Neural crest cell (in vitro differentiated cells): ENCODE measurements at regions not wholly inside any gene's neighbourhood (a gene's known extent, or its start where the extent isn't known, plus 50 kb on each side); places are given as distances from the start of the nearest gene placed in this dataset.

Source experiments
- DNase-seq: peaks from one replicate; pipeline ENCODE4 v3.0.0; 2021; ENCODE audit warnings: low read depth, mixed read lengths, low spot score
- H3K27ac Mint-ChIP-seq: one replicate; pipeline ENCODE4 v1.8.0; 2021; ENCODE audit warnings: mild to moderate bottlenecking, mixed read lengths; ENCODE audit not compliant: unreplicated experiment
- H3K27me3 Mint-ChIP-seq: 2 replicates; pipeline ENCODE4 v1.8.0; 2021; ENCODE audit warnings: low read depth, mild to moderate bottlenecking, mixed read lengths
- H3K36me3 Mint-ChIP-seq: 2 replicates; pipeline ENCODE4 v1.8.0; 2021; ENCODE audit warnings: low read depth, mild to moderate bottlenecking, mixed read lengths
- H3K4me1 Mint-ChIP-seq: 2 replicates; pipeline ENCODE4 v1.8.0; 2021; ENCODE audit warnings: mixed read lengths
- H3K4me3 Mint-ChIP-seq: one replicate; pipeline ENCODE4 v1.8.0; 2021; ENCODE audit warnings: mild to moderate bottlenecking, mixed read lengths
- H3K9me3 Mint-ChIP-seq: 2 replicates; pipeline ENCODE4 v1.8.0; 2021; ENCODE audit warnings: mixed read lengths
- TF ChIP-seq, protein P1 (sequence below): fragments of 200-600 bp; sonication (generic); conservative IDR thresholded peaks from 2 replicates; pipeline ENCODE4 v1.5.0; 2021; ENCODE audit warnings: antibody characterized with exemption, mild to moderate bottlenecking

DNA sequence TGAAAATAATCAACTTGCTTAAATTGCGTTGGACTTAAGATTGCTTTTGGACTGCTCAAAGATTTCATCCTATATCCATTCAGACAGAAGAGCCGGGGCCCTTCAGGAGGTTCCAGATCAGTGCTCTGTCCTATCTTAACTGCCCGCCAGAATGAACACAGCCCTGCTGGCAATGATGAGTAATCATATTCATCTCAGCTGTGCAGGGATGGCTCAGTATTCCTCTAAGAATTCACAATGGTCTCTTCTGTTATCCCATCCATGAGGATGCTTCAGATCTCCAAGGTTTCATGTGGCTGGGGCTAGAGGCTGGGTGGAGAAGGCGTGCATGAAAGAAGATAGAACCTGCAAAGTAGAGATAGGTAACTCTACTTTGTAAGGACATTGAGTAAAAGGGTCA lies 80.0 kb upstream of the NPVF start:
- no peak overlapping the region for H3K4me3 Mint-ChIP-seq
- TF ChIP-seq, protein P1, sequence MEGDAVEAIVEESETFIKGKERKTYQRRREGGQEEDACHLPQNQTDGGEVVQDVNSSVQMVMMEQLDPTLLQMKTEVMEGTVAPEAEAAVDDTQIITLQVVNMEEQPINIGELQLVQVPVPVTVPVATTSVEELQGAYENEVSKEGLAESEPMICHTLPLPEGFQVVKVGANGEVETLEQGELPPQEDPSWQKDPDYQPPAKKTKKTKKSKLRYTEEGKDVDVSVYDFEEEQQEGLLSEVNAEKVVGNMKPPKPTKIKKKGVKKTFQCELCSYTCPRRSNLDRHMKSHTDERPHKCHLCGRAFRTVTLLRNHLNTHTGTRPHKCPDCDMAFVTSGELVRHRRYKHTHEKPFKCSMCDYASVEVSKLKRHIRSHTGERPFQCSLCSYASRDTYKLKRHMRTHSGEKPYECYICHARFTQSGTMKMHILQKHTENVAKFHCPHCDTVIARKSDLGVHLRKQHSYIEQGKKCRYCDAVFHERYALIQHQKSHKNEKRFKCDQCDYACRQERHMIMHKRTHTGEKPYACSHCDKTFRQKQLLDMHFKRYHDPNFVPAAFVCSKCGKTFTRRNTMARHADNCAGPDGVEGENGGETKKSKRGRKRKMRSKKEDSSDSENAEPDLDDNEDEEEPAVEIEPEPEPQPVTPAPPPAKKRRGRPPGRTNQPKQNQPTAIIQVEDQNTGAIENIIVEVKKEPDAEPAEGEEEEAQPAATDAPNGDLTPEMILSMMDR: no peak
- H3K36me3 Mint-ChIP-seq: no peaks in the 10 kb centered on the region
- DNase-seq: no peak
- peaks cover 37% of the 10 kb centered on the region for H3K4me1 Mint-ChIP-seq
- no peak overlapping the region for H3K27ac Mint-ChIP-seq
- H3K27me3 Mint-ChIP-seq: no peaks in the 10 kb centered on the region
- no peaks in the 10 kb centered on the region for H3K9me3 Mint-ChIP-seq

DNA sequence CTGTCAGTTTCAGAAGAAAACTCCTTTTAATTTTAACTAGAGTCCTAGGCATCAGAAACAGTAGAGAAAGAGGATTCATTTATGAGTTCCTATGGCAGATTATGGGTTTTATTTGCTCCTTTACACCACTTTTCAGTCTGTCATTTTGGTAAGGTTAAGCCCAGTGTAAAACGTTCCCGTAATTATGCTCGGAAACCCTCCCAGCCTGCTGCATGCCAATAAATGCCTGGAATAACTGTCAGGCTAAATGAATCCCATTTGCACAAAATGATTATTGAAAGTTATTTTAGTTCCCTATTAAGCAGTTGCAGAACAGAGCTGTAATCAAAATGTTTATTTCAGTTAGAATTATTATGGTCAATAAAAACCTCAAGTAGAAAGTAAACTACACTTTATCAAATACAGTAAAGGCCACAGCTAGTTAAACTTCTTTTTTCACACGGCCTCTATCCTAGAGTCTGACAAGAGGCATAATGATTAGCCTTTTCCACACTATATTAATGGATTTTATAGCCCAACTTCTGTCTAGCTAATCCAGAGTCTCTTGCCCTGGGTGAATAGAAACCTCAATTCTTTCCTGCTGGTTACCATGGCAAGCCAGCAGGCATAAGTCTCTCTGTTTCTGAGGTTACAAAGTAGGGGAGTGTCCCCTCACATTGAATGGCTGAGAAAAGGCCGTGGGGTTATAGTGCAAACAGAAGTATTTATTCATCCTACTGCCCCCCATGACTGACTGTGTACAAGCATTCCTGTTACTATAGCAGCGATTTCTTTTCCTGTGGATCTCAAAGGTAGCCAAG lies 80.8 kb upstream of the NPVF start:
- no peak overlapping the region for H3K27ac Mint-ChIP-seq
- H3K9me3 Mint-ChIP-seq: no peaks in the 10 kb centered on the region
- DNase-seq: no peak
- H3K4me1 Mint-ChIP-seq: peaks cover 29% of the 10 kb centered on the region
- H3K36me3 Mint-ChIP-seq: no peaks in the 10 kb centered on the region
- TF ChIP-seq, protein P1: no peak
- H3K4me3 Mint-ChIP-seq: peak overlapping the region; percentile 13
- H3K27me3 Mint-ChIP-seq: no peaks in the 10 kb centered on the region

DNA sequence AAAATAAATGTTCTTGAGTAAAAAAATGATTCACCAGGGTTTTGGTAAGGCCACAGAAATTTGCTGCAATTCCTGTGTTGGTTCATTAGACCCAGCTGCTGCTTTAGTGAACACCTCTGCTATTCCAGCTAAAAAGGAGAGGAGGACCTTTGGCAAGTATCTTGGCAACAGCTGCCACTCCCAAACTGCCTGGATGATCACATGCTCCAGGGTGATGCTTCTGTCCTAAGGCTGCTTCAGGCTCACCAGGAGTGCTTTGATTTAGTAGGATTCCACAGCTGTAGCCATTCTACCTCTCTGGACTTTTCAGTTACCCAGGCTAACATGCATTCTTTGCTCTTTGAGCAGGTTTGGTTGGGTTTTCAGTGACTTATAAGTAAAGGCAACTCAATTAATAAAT lies 82.6 kb upstream of the NPVF start:
- no peak overlapping the region for H3K27ac Mint-ChIP-seq
- H3K4me1 Mint-ChIP-seq: peaks cover 24% of the 10 kb centered on the region
- TF ChIP-seq, protein P1: no peak
- no peaks in the 10 kb centered on the region for H3K27me3 Mint-ChIP-seq
- H3K36me3 Mint-ChIP-seq: no peaks in the 10 kb centered on the region
- no peaks in the 10 kb centered on the region for H3K9me3 Mint-ChIP-seq
- no peak for DNase-seq
- H3K4me3 Mint-ChIP-seq: no peak overlapping the region

DNA sequence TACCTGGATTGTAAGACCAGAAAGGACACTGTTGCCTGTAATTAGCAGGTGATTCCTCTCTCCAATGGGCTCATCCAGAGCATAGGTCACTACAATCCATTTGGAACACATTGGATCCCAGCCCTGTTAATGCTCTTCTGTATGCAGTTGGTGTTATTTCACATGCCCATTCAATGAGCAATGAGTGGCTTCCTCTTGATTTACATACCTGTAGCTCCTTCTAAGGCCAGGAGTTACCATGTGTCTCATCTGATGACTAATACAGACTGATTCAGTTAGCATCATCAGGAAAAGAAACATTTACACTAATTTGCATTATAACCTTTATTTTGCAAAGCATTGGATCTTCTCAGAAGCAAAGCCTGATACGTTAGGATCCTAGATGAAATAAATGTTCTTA lies 83.1 kb upstream of the NPVF start:
- Mint-ChIP-seq H3K4me1 (peaks cover 24% of the 10 kb centered on the region), H3K27me3 (no peaks in the 10 kb centered on the region), H3K4me3 (no peak overlapping the region), H3K36me3 (no peaks in the 10 kb centered on the region), H3K27ac (no peak overlapping the region), H3K9me3 (no peaks in the 10 kb centered on the region)
- no peak for DNase-seq
- TF ChIP-seq, protein P1: no peak

DNA sequence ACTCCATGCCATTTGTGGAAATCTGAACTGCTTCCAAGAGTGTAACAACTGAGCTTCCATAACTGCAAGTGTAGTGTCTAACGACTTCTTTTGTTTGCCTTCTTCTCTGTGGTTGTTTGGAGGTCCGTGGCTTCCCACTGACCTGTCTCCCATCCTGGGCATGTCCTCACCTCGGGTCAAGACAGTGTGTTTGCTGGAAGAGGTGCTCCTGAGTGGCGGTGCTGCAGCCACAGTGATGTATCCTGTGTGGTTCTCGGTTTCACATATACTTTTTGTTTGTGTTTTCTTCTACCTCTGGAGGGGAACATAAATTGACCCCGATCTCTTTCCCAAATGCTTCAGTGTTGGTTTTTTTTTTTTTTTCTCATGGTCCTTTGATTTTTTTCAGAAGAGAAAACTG lies 84.7 kb upstream of the NPVF start:
- no peak overlapping the region for H3K27ac Mint-ChIP-seq
- H3K27me3 Mint-ChIP-seq: no peaks in the 10 kb centered on the region
- no peak overlapping the region for H3K4me3 Mint-ChIP-seq
- TF ChIP-seq, protein P1: no peak
- H3K4me1 Mint-ChIP-seq: peaks cover 18% of the 10 kb centered on the region
- no peaks in the 10 kb centered on the region for H3K9me3 Mint-ChIP-seq
- no peak for DNase-seq
- no peaks in the 10 kb centered on the region for H3K36me3 Mint-ChIP-seq
